ENCODE measurements at regions not wholly inside any gene's neighbourhood (a gene's known extent, or its start where the extent isn't known, plus 50 kb on each side); places are given as distances from the start of the nearest gene placed in this dataset.

GRCh38 chr2:18169121-18169892 is 290.8 kb downstream of the KCNS3 start:
- no peak overlapping the region for H3K18ac ChIP-seq (ENCODE audit: extremely low read depth, low read length)
- H2BK12ac ChIP-seq (ENCODE audit: low read depth, low read length), result no peak overlapping the region
- no peaks in the 10 kb centered on the region for H4K20me1 ChIP-seq (replicated peaks in 1 of 2; ENCODE audit: control insufficient read depth in 1 of 2, insufficient read depth in 2 of 2, low read length in 2 of 2)
- CTCF ChIA-PET (ENCODE audit: partially characterized antibody), result interaction anchor here (0.5 to 1.1 kb wide), 2 partner anchors 11 to 754 kb away, joined by 3 to 5 read pairs; no protein-coding TSS in a partner anchor
- H3K79me2 ChIP-seq (ENCODE audit: control insufficient read depth in 1 of 2, insufficient read depth in 2 of 2, low read length in 2 of 2), result no peaks in the 10 kb centered on the region
- no peaks in the 10 kb centered on the region for H3K79me1 ChIP-seq (ENCODE audit: low read depth, low read length)
- no peak overlapping the region for H4K8ac ChIP-seq (ENCODE audit: extremely low read depth, insufficient read depth, low read length)
- H3K4me2 ChIP-seq (ENCODE audit: insufficient read depth in 1 of 2, low read depth in 2 of 2, low read length in 2 of 2), result no peak overlapping the region
- no peaks in the 10 kb centered on the region for H3K36me3 ChIP-seq (ENCODE audit: control insufficient read depth in 2 of 4, insufficient read depth in 4 of 4, low read length in 3 of 4)
- no peak overlapping the region for H2BK20ac ChIP-seq (ENCODE audit: low read length)
- H3K27ac ChIP-seq (ENCODE audit: low read depth, low read length), result no peak overlapping the region
- no peaks in the 10 kb centered on the region for H3K27me3 ChIP-seq (replicated peaks in 1 of 4; ENCODE audit: control insufficient read depth in 3 of 4, extremely low read depth in 1 of 4, insufficient read depth in 3 of 4, low read length in 3 of 4)
- POLR2A ChIA-PET (ENCODE audit: partially characterized antibody), result no interaction called here
- H3K4me3 ChIP-seq (ENCODE audit: extremely low read depth in 1 of 4, insufficient read depth in 2 of 4, low read depth in 3 of 4, low read length in 4 of 4), result no peak overlapping the region
- no peak for TF ChIP-seq KDM5A (IDR thresholded peaks at IDR 0.05; ENCODE audit: low read length)
- no peak overlapping the region for H3K4ac ChIP-seq (replicated peaks; ENCODE audit: insufficient read length, low read depth, low read length)
- H2BK15ac ChIP-seq (ENCODE audit: low read length), result no peak overlapping the region
- no peaks in the 10 kb centered on the region for H3K23me2 ChIP-seq (ENCODE audit: low read depth, low read length)
- no peak overlapping the region for H2BK5ac ChIP-seq (ENCODE audit: low read depth, low read length)
- no peak overlapping the region for H2BK120ac ChIP-seq (replicated peaks; ENCODE audit: low read depth, low read length)
- H2AFZ ChIP-seq (ENCODE audit: low read length), result no peak overlapping the region
- no peak overlapping the region for H3K56ac ChIP-seq (replicated peaks; ENCODE audit: insufficient read length, low read depth, low read length)
- H3K9ac ChIP-seq (replicated peaks in 1 of 4; ENCODE audit: extremely low read depth in 1 of 4, low read depth in 3 of 4, low read length in 3 of 4), result no peak overlapping the region
- no peak overlapping the region for H3K23ac ChIP-seq (ENCODE audit: insufficient read length)
- 89% methylated on average over 5 of the region's 5 CpGs; no CpG with 5 or more reads in 1 of the 2 experiments for WGBS, 2 experiments (ENCODE audit: extremely low coverage in 1 of 2, insufficient coverage in 1 of 2, insufficient read length in 1 of 2, insufficient replicate concordance in 2 of 2, low coverage in 1 of 2, low lambda C conversion rate in 2 of 2, missing lambda C conversion rate in 1 of 2)
- H2AK5ac ChIP-seq (ENCODE audit: low read depth, low read length), result no peak overlapping the region
- DNase-seq (ENCODE audit: low read depth in 1 of 2, low spot score in 2 of 2), result no peak
- H3K4me1 ChIP-seq (replicated peaks in 1 of 4; ENCODE audit: control insufficient read depth in 3 of 4, insufficient read depth in 4 of 4, low read length in 3 of 4), result no peaks in the 10 kb centered on the region
- H3K9me3 ChIP-seq (ENCODE audit: insufficient read depth in 2 of 2, low read depth in 1 of 2, low read length in 1 of 2), result no peaks in the 10 kb centered on the region
- no peak overlapping the region for H4K91ac ChIP-seq (replicated peaks; ENCODE audit: insufficient read length, low read length)
- no peak overlapping the region for H4K5ac ChIP-seq (ENCODE audit: insufficient read length, low read depth, low read length)
- no peak overlapping the region for H3K14ac ChIP-seq (ENCODE audit: insufficient read length)
- no peak for FAIRE-seq
